Parathyroid adenoma (tissue), 2 donors: ENCODE measurements at regions not wholly inside any gene's neighbourhood (a gene's known extent, or its start where the extent isn't known, plus 50 kb on each side); places are given as distances from the start of the nearest gene placed in this dataset.
A peak's percentile ranks its signal among the peaks of the same experiment; 100 is the strongest.
"Not testable (repeated sequence)": the region's sequence is repeated elsewhere in the genome, so short reads cannot be mapped to it uniquely, and the experiment has no call there.

Experiments used
- H2AFZ ChIP-seq: fragments of 300-600 bp; sonication (generic); one replicate; pipeline ENCODE4 v1.7.0; 2017; ENCODE audit warnings: antibody characterized with exemption, mild to moderate bottlenecking
- H3K27ac ChIP-seq: fragments of 300-600 bp; sonication (generic); one replicate; pipeline ENCODE4 v1.7.0; 2017
- H3K27me3 ChIP-seq: fragments of 300-600 bp; sonication (generic); one replicate; pipeline ENCODE4 v1.7.0; 2017; ENCODE audit warnings: low read length; ENCODE audit not compliant: control insufficient read depth, insufficient read depth
- H3K36me3 ChIP-seq: fragments of 300-600 bp; sonication (generic); one replicate; pipeline ENCODE4 v1.7.0; 2017; ENCODE audit warnings: low read length; ENCODE audit not compliant: control insufficient read depth, insufficient read depth
- H3K4me1 ChIP-seq: fragments of 300-600 bp; sonication (generic); one replicate; pipeline ENCODE4 v1.7.0; 2017; ENCODE audit warnings: control low read depth
- H3K4me2 ChIP-seq: fragments of 300-600 bp; sonication (generic); one replicate; pipeline ENCODE4 v1.7.0; 2017; ENCODE audit warnings: low read length
- H3K4me3 ChIP-seq: fragments of 300-600 bp; sonication (generic); one replicate; pipeline ENCODE4 v1.7.0; 2017; ENCODE audit warnings: low read depth, low read length
- H3K79me2 ChIP-seq: fragments of 300-600 bp; sonication (generic); one replicate; pipeline ENCODE4 v1.7.0; 2017; ENCODE audit warnings: control low read depth
- H3K9ac ChIP-seq: fragments of 300-600 bp; sonication (generic); one replicate; pipeline ENCODE4 v1.7.0; 2017; ENCODE audit warnings: mild to moderate bottlenecking
- H3K9me3 ChIP-seq: fragments of 300-600 bp; sonication (generic); one replicate; pipeline ENCODE4 v1.7.0; 2017; ENCODE audit warnings: low read length; ENCODE audit not compliant: control insufficient read depth
- CTCF ChIP-seq: fragments of 300-600 bp; sonication (generic); IDR thresholded peaks from one replicate; pipeline ENCODE4 v1.7.0; 2017; ENCODE audit warnings: antibody characterized with exemption, mild to moderate bottlenecking
- donor health status: primary hyperparathyroidism.

GRCh38 chr11:47928426-47928825 is 51.9 kb upstream of the PTPRJ start:
- Histone ChIP-seq H3K27ac (peak overlapping the region; percentile 69), H3K79me2 (no peaks in the 10 kb centered on the region), H3K4me2 (peak overlapping the region; percentile 49), H2AFZ (peak overlapping the region; percentile 46), H3K4me1 (peaks cover 12% of the 10 kb centered on the region), H3K9me3 (no peaks in the 10 kb centered on the region), H3K4me3 (no peak overlapping the region), H3K36me3 (no peaks in the 10 kb centered on the region), H3K27me3 (no peaks in the 10 kb centered on the region), H3K9ac (no peak overlapping the region)
- no peak for TF ChIP-seq CTCF

GRCh38 chr11:47924184-47924691 is 56.1 kb upstream of the PTPRJ start:
- Histone ChIP-seq H3K36me3 (no peaks in the 10 kb centered on the region), H3K79me2 (no peaks in the 10 kb centered on the region), H3K27me3 (no peaks in the 10 kb centered on the region), H3K4me1 (peaks cover 17% of the 10 kb centered on the region), H3K9ac (no peak overlapping the region), H2AFZ (peak overlapping the region; percentile 46), H3K27ac (peak overlapping the region; percentile 78), H3K9me3 (no peaks in the 10 kb centered on the region), H3K4me3 (no peak overlapping the region), H3K4me2 (no peak overlapping the region)
- no peak for TF ChIP-seq CTCF

- TF ChIP-seq CTCF: no peak
- Histone ChIP-seq H3K27ac (peak overlapping the region; percentile 78), H3K9me3 (no peaks in the 10 kb centered on the region), H3K9ac (no peak overlapping the region), H3K4me2 (no peak overlapping the region), H3K27me3 (no peaks in the 10 kb centered on the region), H3K79me2 (no peaks in the 10 kb centered on the region), H2AFZ (peak overlapping the region; percentile 46), H3K4me3 (no peak overlapping the region), H3K36me3 (no peaks in the 10 kb centered on the region), H3K4me1 (peaks cover 19% of the 10 kb centered on the region)
These were observed 56.7 kb upstream of the PTPRJ start for GRCh38 chr11:47923667-47924066.

- not testable (repeated sequence) for H3K27me3 ChIP-seq, H3K4me2 ChIP-seq, H3K9me3 ChIP-seq, H3K4me3 ChIP-seq, H2AFZ ChIP-seq, H3K9ac ChIP-seq, H3K79me2 ChIP-seq, H3K36me3 ChIP-seq
- H3K27ac ChIP-seq: peak overlapping the region; percentile 32
- peaks cover 37% of the 10 kb centered on the region for H3K4me1 ChIP-seq
These were observed 59.2 kb upstream of the PTPRJ start for GRCh38 chr11:47921080-47921555.

GRCh38 chr11:47918882-47919495 is 61.4 kb upstream of the PTPRJ start:
- H3K4me1 ChIP-seq: peaks cover 39% of the 10 kb centered on the region

More at GRCh38 chr11:47918882-47919495, 61.4 kb upstream of the PTPRJ start:
- H2AFZ ChIP-seq: peak overlapping the region; percentile 61
- H3K27ac ChIP-seq: peak overlapping the region; percentile 89
- no peak overlapping the region for H3K4me2 ChIP-seq
- no peaks in the 10 kb centered on the region for H3K36me3 ChIP-seq
- no peak overlapping the region for H3K4me3 ChIP-seq
- no peaks in the 10 kb centered on the region for H3K27me3 ChIP-seq
- no peaks in the 10 kb centered on the region for H3K9me3 ChIP-seq
- H3K79me2 ChIP-seq: no peaks in the 10 kb centered on the region
- TF ChIP-seq CTCF: no peak
- H3K9ac ChIP-seq: no peak overlapping the region
